NK-92 treated with Interleukin-12 subunit alpha and Interleukin-12 subunit beta, amount 100 ng/mL, for 24 hours (cell line): ENCODE measurements at regions not wholly inside any gene's neighbourhood (a gene's known extent, or its start where the extent isn't known, plus 50 kb on each side); places are given as distances from the start of the nearest gene placed in this dataset.
"Not testable (repeated sequence)": the region's sequence is repeated elsewhere in the genome, so short reads cannot be mapped to it uniquely, and the experiment has no call there.

Experiments used
- DNase-seq: peaks from one replicate; lab custom pipeline; 2025; lab: John Stamatoyannopoulos, UW

- DNase-seq = no peak
These were observed 1093.5 kb upstream of the ADGRB3 start for GRCh38 chr6:67541586-67541985.

GRCh38 chr6:67538032-67538431, 1097.0 kb upstream of the ADGRB3 start:
- DNase-seq = no peak

- no peak for DNase-seq
These were observed 1099.1 kb upstream of the ADGRB3 start for GRCh38 chr6:67535946-67536345.

- no peak for DNase-seq
These were observed 1128.7 kb upstream of the ADGRB3 start for GRCh38 chr6:67506352-67506751.

- no peak for DNase-seq
These were observed 1133.3 kb upstream of the ADGRB3 start for GRCh38 chr6:67501755-67502154.

- no peak for DNase-seq
These were observed 1137.3 kb upstream of the ADGRB3 start for GRCh38 chr6:67497749-67498148.

GRCh38 chr6:67496191-67496590, 1138.9 kb upstream of the ADGRB3 start:
- DNase-seq = no peak

- no peak for DNase-seq
These were observed 1141.4 kb upstream of the ADGRB3 start for GRCh38 chr6:67493682-67494081.

- no peak for DNase-seq
These were observed 1159.4 kb upstream of the ADGRB3 start for GRCh38 chr6:67475700-67476099.

GRCh38 chr6:67467341-67467740, 1167.7 kb upstream of the ADGRB3 start:
- no peak for DNase-seq

- not testable (repeated sequence) for DNase-seq
These were observed 1172.4 kb upstream of the ADGRB3 start for GRCh38 chr6:67462725-67463124.

GRCh38 chr6:67459556-67459955, 1175.5 kb upstream of the ADGRB3 start:
- DNase-seq = no peak

- no peak for DNase-seq
These were observed 1176.8 kb upstream of the ADGRB3 start for GRCh38 chr6:67458265-67458664.

- DNase-seq = no peak
These were observed 1183.2 kb upstream of the ADGRB3 start for GRCh38 chr6:67451874-67452273.

- no peak for DNase-seq
These were observed 1184.4 kb upstream of the ADGRB3 start for GRCh38 chr6:67450641-67451040.

GRCh38 chr6:67449602-67450001, 1185.5 kb upstream of the ADGRB3 start:
- DNase-seq = no peak

GRCh38 chr6:67433124-67433523, 1202.0 kb upstream of the ADGRB3 start:
- no peak for DNase-seq

GRCh38 chr6:67431076-67431475, 1204.0 kb upstream of the ADGRB3 start:
- DNase-seq = no peak

- DNase-seq = not testable (repeated sequence)
These were observed 1208.4 kb upstream of the ADGRB3 start for GRCh38 chr6:67426686-67427085.

- no peak for DNase-seq
These were observed 1223.0 kb upstream of the ADGRB3 start for GRCh38 chr6:67412035-67412434.

GRCh38 chr6:67411036-67411435, 1224.0 kb upstream of the ADGRB3 start:
- no peak for DNase-seq

- DNase-seq = no peak
These were observed 1240.8 kb upstream of the ADGRB3 start for GRCh38 chr6:67394254-67394653.

- DNase-seq = no peak
These were observed 1241.7 kb upstream of the ADGRB3 start for GRCh38 chr6:67393356-67393755.

- no peak for DNase-seq
These were observed 1243.1 kb upstream of the ADGRB3 start for GRCh38 chr6:67391955-67392354.

GRCh38 chr6:67369679-67370078, 1265.4 kb upstream of the ADGRB3 start:
- no peak for DNase-seq
